Vagina (tissue), 2 donors: ENCODE measurements at regions not wholly inside any gene's neighbourhood (a gene's known extent, or its start where the extent isn't known, plus 50 kb on each side); places are given as distances from the start of the nearest gene placed in this dataset.
"Not testable (repeated sequence)": the region's sequence is repeated elsewhere in the genome, so short reads cannot be mapped to it uniquely, and the experiment has no call there.

Experiments
- DNase-seq, 2 donors: peaks; one replicate each; pipeline ENCODE4 v3.0.0-alpha.2; 2017; ENCODE audit errors: extremely low spot score in 2 of 2
- H3K27ac ChIP-seq: fragments of 200-600 bp; sonication (generic); one replicate; pipeline ENCODE4 v1.5.1; 2019
- H3K27me3 ChIP-seq: fragments of 200-600 bp; sonication (generic); one replicate; pipeline ENCODE4 v1.5.1; 2019
- H3K36me3 ChIP-seq, 2 donors: fragments of 200-600 bp; sonication (generic); one replicate each; pipeline ENCODE4 v1.5.1; 2017 to 2019
- H3K4me1 ChIP-seq: fragments of 200-600 bp; sonication (generic); one replicate; pipeline ENCODE4 v1.5.1; 2019
- H3K4me3 ChIP-seq, 2 donors: fragments of 200-600 bp; sonication (generic); 1 replicate in 1 of 2; 2 replicates in 1 of 2; pipeline ENCODE4 v1.5.1; 2016 to 2019
- H3K9me3 ChIP-seq: fragments of 200-600 bp; sonication (generic); one replicate; pipeline ENCODE4 v1.5.1; 2019
- POLR2A ChIP-seq, 2 donors: fragments of 450-650 bp; IDR thresholded peaks; one replicate each; pipeline ENCODE4 v1.6.1; 2017; ENCODE audit warnings: antibody characterized with exemption in 2 of 2, mild to moderate bottlenecking in 2 of 2, moderate library complexity in 2 of 2
- POLR2AphosphoS5 ChIP-seq, 2 donors: sonication (generic); formaldehyde crosslinking; IDR thresholded peaks; one replicate each; pipeline ENCODE4 v1.9.0; 2017; ENCODE audit warnings: antibody characterized with exemption in 2 of 2, mild to moderate bottlenecking in 2 of 2, low read depth in 1 of 2; ENCODE audit not compliant: insufficient read depth in 1 of 2
- intact Hi-C: fragments of 100-400 bp; cut with DNase I; formaldehyde crosslinking; loops from one replicate; pipeline ENCODE4 v1.15.1; 2023
- TF ChIP-seq, protein P1 (sequence below), 3 experiments: fragments of 450-650 bp in 2 of 3; fragments of 200-600 bp in 1 of 3; sonication (generic) in 1 of 3; IDR thresholded peaks; one replicate each; pipeline ENCODE4 v1.5.1; 2017 to 2019; ENCODE audit warnings: antibody characterized with exemption in 3 of 3, mild to moderate bottlenecking in 2 of 3, moderate library complexity in 2 of 3

DNA sequence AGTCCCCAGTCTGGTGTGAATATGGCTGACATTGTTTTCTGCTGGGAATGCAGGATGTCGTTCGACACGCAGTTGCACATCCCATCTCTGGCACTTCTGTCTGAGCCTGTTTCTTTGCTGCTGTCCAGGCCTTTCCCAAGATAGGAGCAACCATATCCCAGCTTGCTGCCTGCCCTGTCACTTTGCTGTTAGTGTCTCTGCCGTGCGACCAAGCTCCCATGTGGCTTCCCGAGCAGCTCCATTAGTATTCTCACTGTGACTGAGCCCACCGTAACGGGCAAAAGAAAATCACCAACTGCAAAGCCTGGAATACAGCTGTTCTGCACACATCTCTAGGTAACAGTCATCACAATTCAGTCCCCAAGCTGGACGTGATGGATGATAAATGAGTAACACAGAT lies 66.0 kb upstream of the CPSF6 start:
- no peaks in the 10 kb centered on the region for H3K4me1 ChIP-seq
- no peak for DNase-seq
- H3K36me3 ChIP-seq, result no peaks in the 10 kb centered on the region
- intact Hi-C loops, result no loop called here
- no peak overlapping the region for H3K4me3 ChIP-seq
- H3K27me3 ChIP-seq, result no peaks in the 10 kb centered on the region
- H3K27ac ChIP-seq, result no peak overlapping the region
- no peak for TF ChIP-seq POLR2A (IDR thresholded peaks at IDR 0.05)
- H3K9me3 ChIP-seq, result no peaks in the 10 kb centered on the region

DNA sequence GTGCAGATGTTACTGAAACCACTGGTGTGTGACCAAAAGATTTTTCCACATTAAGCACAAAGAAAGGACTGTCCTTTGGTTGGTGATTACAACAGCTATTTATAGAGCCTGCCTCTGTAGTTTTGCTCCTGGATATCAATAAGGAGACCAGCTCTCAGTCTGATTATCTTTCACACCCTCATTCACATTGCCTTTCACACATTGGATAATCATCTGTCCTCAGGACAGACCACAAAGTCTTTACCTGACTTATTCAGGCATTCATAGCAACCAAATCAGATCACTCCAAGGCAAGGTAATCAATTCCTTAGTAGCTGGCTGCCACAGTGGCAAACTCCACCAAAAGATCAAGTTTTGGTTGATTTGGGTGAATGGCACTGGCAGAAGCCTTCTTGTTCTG lies 59.6 kb upstream of the CPSF6 start:
- H3K27ac ChIP-seq, result no peak overlapping the region
- no peak overlapping the region for H3K4me3 ChIP-seq
- TF ChIP-seq POLR2A (IDR thresholded peaks at IDR 0.05) (no peak), POLR2AphosphoS5 (IDR thresholded peaks at IDR 0.05; ENCODE audit: insufficient read depth in 1 of 2, low read depth in 1 of 2) (no peak)
- TF ChIP-seq, protein P1, sequence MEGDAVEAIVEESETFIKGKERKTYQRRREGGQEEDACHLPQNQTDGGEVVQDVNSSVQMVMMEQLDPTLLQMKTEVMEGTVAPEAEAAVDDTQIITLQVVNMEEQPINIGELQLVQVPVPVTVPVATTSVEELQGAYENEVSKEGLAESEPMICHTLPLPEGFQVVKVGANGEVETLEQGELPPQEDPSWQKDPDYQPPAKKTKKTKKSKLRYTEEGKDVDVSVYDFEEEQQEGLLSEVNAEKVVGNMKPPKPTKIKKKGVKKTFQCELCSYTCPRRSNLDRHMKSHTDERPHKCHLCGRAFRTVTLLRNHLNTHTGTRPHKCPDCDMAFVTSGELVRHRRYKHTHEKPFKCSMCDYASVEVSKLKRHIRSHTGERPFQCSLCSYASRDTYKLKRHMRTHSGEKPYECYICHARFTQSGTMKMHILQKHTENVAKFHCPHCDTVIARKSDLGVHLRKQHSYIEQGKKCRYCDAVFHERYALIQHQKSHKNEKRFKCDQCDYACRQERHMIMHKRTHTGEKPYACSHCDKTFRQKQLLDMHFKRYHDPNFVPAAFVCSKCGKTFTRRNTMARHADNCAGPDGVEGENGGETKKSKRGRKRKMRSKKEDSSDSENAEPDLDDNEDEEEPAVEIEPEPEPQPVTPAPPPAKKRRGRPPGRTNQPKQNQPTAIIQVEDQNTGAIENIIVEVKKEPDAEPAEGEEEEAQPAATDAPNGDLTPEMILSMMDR (IDR thresholded peaks at IDR 0.05), result no peak
- no peaks in the 10 kb centered on the region for H3K9me3 ChIP-seq
- no peaks in the 10 kb centered on the region for H3K4me1 ChIP-seq
- no peaks in the 10 kb centered on the region for H3K36me3 ChIP-seq
- DNase-seq, result no peak
- H3K27me3 ChIP-seq, result no peaks in the 10 kb centered on the region
- intact Hi-C loops, result no loop called here

DNA sequence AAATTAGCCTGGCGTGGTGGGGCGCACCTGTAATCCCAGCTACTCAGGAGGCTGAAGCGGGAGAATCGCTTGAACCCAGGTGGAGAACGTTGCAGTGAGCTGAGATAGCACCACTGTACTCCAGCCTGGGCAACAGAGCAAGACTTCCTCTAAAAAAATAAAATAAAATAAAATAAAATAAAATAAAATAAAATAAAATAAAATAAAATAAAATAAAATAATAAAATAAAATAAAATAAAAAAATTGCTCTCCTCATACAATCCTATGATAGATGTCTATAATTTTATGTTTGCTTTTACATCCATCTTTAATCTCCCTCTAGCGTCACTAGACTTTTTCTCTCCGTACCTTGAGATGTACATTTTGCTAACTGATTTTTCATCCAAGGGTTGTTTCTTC lies 51.8 kb upstream of the CPSF6 start:
- H3K9me3 ChIP-seq, H3K27ac ChIP-seq, H3K27me3 ChIP-seq, DNase-seq, H3K4me3 ChIP-seq, H3K36me3 ChIP-seq, H3K4me1 ChIP-seq, intact Hi-C loops: not testable (repeated sequence)

DNA sequence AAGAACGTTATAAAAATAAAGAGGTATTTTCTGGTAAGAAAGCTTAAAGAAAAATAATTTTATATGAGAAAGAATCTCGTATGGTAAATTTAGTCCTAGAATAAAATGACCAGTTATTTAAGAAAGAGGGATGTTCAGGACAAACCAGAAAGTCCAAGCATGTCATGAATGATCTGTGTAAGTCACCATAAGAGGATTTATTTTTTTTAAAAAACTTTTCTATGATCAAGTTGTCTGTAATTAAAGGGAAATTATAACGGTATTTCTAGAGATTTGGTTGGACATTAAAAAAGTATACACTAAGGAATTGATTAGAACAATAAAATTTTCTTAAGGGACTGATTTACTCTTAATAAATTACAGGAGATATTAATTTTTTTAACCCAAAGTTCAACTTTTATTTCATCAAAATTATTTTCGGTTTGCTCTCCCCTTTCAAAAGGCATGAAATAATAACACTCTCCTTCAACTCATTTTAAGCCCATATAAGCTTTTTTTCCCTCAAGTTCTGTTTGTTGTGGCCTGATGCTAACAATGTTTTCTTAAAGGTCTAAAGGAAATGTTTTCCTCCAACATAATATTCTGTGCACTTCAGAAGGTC lies 49.9 kb upstream of the CPSF6 start:
- TF ChIP-seq, protein P1 (IDR thresholded peaks at IDR 0.05), result no peak
- TF ChIP-seq POLR2AphosphoS5 (IDR thresholded peaks at IDR 0.05; ENCODE audit: insufficient read depth in 1 of 2, low read depth in 1 of 2) (no peak), POLR2A (IDR thresholded peaks at IDR 0.05) (no peak)
- H3K4me1 ChIP-seq, result no peaks in the 10 kb centered on the region

More for the DNA sequence above, 49.9 kb upstream of the CPSF6 start:
- intact Hi-C loops, result no loop called here
- H3K36me3 ChIP-seq, result no peaks in the 10 kb centered on the region
- no peak overlapping the region for H3K27ac ChIP-seq
- H3K9me3 ChIP-seq, result no peaks in the 10 kb centered on the region
- H3K27me3 ChIP-seq, result no peaks in the 10 kb centered on the region
- H3K4me3 ChIP-seq, result no peak overlapping the region
- no peak for DNase-seq
